ENCODE measurements at regions not wholly inside any gene's neighbourhood (a gene's known extent, or its start where the extent isn't known, plus 50 kb on each side); places are given as distances from the start of the nearest gene placed in this dataset.

- intact Hi-C loops (cut with DNase I), result no loop called here
- no peak overlapping the region for H3K27ac ChIP-seq
- peaks cover 0 to 5% (median 0%) of the 10 kb centered on the region in 3 donors for H3K4me1 ChIP-seq
- no peaks in the 10 kb centered on the region for H3K9me3 ChIP-seq
- DNase-seq (no peak), FAIRE-seq (no peak), ATAC-seq (no peak)
- H3K36me3 ChIP-seq, result no peaks in the 10 kb centered on the region
- WGBS, 2 donors, result 65 to 75% methylated on average over 10 of the region's 10 CpGs
- no peak overlapping the region for H3K4me3 ChIP-seq
- TF ChIP-seq CTCF (IDR thresholded peaks at IDR 0.05), result no peak
- H3K27me3 ChIP-seq, result no peaks in the 10 kb centered on the region
Observed at GRCh38 chr3:194251007-194251406, 100.1 kb downstream of the CPN2 start.

GRCh38 chr3:194251461-194251860 lies 99.7 kb downstream of the CPN2 start:
- DNase-seq, result no peak
- Histone ChIP-seq H3K4me1 (peaks cover 0 to 5% (median 0%) of the 10 kb centered on the region in 3 donors), H3K9me3 (no peaks in the 10 kb centered on the region), H3K36me3 (no peaks in the 10 kb centered on the region), H3K27ac (no peak overlapping the region), H3K4me3 (no peak overlapping the region), H3K27me3 (no peaks in the 10 kb centered on the region)
- intact Hi-C loops (cut with DNase I), result no loop called here
- no peak for TF ChIP-seq CTCF (IDR thresholded peaks at IDR 0.05)
- 71% methylated on average over 6 of the region's 6 CpGs for WGBS, 2 donors
- no peak for FAIRE-seq
- ATAC-seq, result no peak

- intact Hi-C loops (cut with DNase I), result no loop called here
- DNase-seq (no peak), ATAC-seq (no peak), FAIRE-seq (no peak)
- no peaks in the 10 kb centered on the region for H3K9me3 ChIP-seq
- no peak for TF ChIP-seq CTCF (IDR thresholded peaks at IDR 0.05)
- H3K27me3 ChIP-seq, result no peaks in the 10 kb centered on the region
- no peaks in the 10 kb centered on the region for H3K36me3 ChIP-seq
- no peak overlapping the region for H3K27ac ChIP-seq
- H3K4me1 ChIP-seq, result peaks cover 0 to 5% (median 0%) of the 10 kb centered on the region in 3 donors
- 87 to 90% methylated on average over 18 of the region's 18 CpGs for WGBS, 2 donors
- H3K4me3 ChIP-seq, result no peak overlapping the region
Observed at GRCh38 chr3:194251891-194252560, 99.1 kb downstream of the CPN2 start.

- Histone ChIP-seq H3K9me3 (peaks cover 0 to 3% (median 0%) of the 10 kb centered on the region in 4 donors), H3K27me3 (no peaks in the 10 kb centered on the region), H3K4me1 (peaks cover 0 to 5% (median 0%) of the 10 kb centered on the region in 3 donors), H3K27ac (no peak overlapping the region), H3K4me3 (no peak overlapping the region), H3K36me3 (no peaks in the 10 kb centered on the region)
- TF ChIP-seq CTCF (IDR thresholded peaks at IDR 0.05), result no peak
- 72 to 74% methylated on average over 4 of the region's 4 CpGs for WGBS, 2 donors
- FAIRE-seq (no peak), ATAC-seq (no peak), DNase-seq (no peak)
- intact Hi-C loops (cut with DNase I), result no loop called here
Observed at GRCh38 chr3:194253270-194253669, 97.9 kb downstream of the CPN2 start.

- no peak for ATAC-seq
- H3K9me3 ChIP-seq, result peaks cover 0 to 4% (median 0%) of the 10 kb centered on the region in 4 donors
- H3K27ac ChIP-seq, result no peak overlapping the region
- 85 to 89% methylated on average over 7 of the region's 7 CpGs for WGBS, 2 donors
- DNase-seq, result no peak
- no peaks in the 10 kb centered on the region for H3K36me3 ChIP-seq
- no peak for FAIRE-seq
- no peak overlapping the region for H3K4me3 ChIP-seq
- no peaks in the 10 kb centered on the region for H3K27me3 ChIP-seq
- intact Hi-C loops (cut with DNase I), result no loop called here
- peaks cover 0 to 5% (median 0%) of the 10 kb centered on the region in 3 donors for H3K4me1 ChIP-seq
- no peak for TF ChIP-seq CTCF (IDR thresholded peaks at IDR 0.05)
Observed at GRCh38 chr3:194254040-194254439, 97.1 kb downstream of the CPN2 start.

All from pancreas (tissue), 10 donors.